K562 (cell line): ENCODE measurements at regions not wholly inside any gene's neighbourhood (a gene's known extent, or its start where the extent isn't known, plus 50 kb on each side); places are given as distances from the start of the nearest gene placed in this dataset.

Source experiments
- ATAC-seq: fragments of 200-7000 bp; cut with Tn5 transposase; 3 replicates; pipeline ENCODE4 v1.9.1; 2020; ENCODE audit warnings: moderate library complexity
- BruUV-seq: library from RNA; stranded (reverse); fragments of 400-500 nt; replicated peaks from 2 replicates; lab custom pipeline; 2021; lab: Mats Ljungman, UMichigan
- CTCF ChIA-PET: fragments of 300-600 bp; formaldehyde crosslinking; extraction: SDS; loops from one replicate; lab custom pipeline; 2021; ENCODE audit warnings: low intra/inter-chr PET ratio; lab: Yijun Ruan, JAX
- POLR2A ChIA-PET: fragments of 300-600, 350-650 bp; sonication (Branson Sonifier 250); formaldehyde crosslinking; extraction: SDS; loops from one replicate; lab custom pipeline; 2021; ENCODE audit warnings: antibody characterized with exemption, inconsistent platforms; lab: Yijun Ruan, JAX
- DNase-seq, 4 experiments: peaks; one replicate each; pipeline versions ENCODE4 v3.0.0 to v3.0.0-alpha.2; 2011 to 2018; ENCODE audit warnings: low spot score in 3 of 4, mixed read lengths in 3 of 4; ENCODE audit errors: extremely low read depth in 1 of 4
- FAIRE-seq: peaks from 2 replicates; lab custom pipeline; 2011; peaks lifted over from hg19 to GRCh38; lab: Jason Lieb, UNC
- H2AFZ ChIP-seq: 2 replicates; pipeline ENCODE4 v1.6.0; 2011; ENCODE audit warnings: low read depth, low read length, control low read depth, inconsistent platforms
- H3K27ac ChIP-seq: fragments of 200-600 bp; 3 replicates; pipeline ENCODE4 v1.8.0; 2011; ENCODE audit warnings: low read depth, mild to moderate bottlenecking, control low read depth, inconsistent platforms, low read length, moderate library complexity, mixed read lengths; ENCODE audit errors: extremely low read depth
- H3K27me3 ChIP-seq, 2 experiments: fragments of 300-600 bp in 1 of 2; 2 replicates in 1 of 2; 3 replicates in 1 of 2; pipeline versions ENCODE4 v1.6.0 to v1.8.0; 2011; ENCODE audit warnings: inconsistent platforms in 2 of 2, low read length in 2 of 2, mild to moderate bottlenecking in 1 of 2, mixed read lengths in 1 of 2, moderate library complexity in 1 of 2; ENCODE audit not compliant: control insufficient read depth in 2 of 2, insufficient read depth in 2 of 2
- H3K36me3 ChIP-seq: fragments of 300-600 bp; 3 replicates; pipeline ENCODE4 v1.8.0; 2011; ENCODE audit warnings: mild to moderate bottlenecking, low read length, inconsistent platforms; ENCODE audit not compliant: control insufficient read depth, insufficient read depth
- H3K4me1 ChIP-seq, 2 experiments: fragments of 200-600 bp in 1 of 2; replicated peaks in 1 of 2; 2 replicates in 1 of 2; 3 replicates in 1 of 2; pipeline versions ENCODE4 v1.5.1 to v1.8.0; 2011; ENCODE audit warnings: inconsistent platforms in 2 of 2, low read length in 2 of 2, mild to moderate bottlenecking in 1 of 2, mixed read lengths in 1 of 2, moderate library complexity in 1 of 2; ENCODE audit not compliant: control insufficient read depth in 2 of 2, insufficient read depth in 2 of 2
- H3K4me2 ChIP-seq: 2 replicates; pipeline ENCODE4 v1.6.1; 2011; ENCODE audit warnings: low read length, control low read depth, inconsistent platforms, mixed read lengths; ENCODE audit not compliant: insufficient read depth
- H3K4me3 ChIP-seq: fragments of 200-600 bp; sonication (generic), shearing (Covaris generic); 2 replicates; pipeline ENCODE4 v1.5.1; 2016; ENCODE audit warnings: control low read depth, inconsistent platforms
- H3K79me2 ChIP-seq: fragments of 200-600 bp; 3 replicates; pipeline ENCODE4 v1.8.0; 2011; ENCODE audit warnings: low read length, inconsistent platforms; ENCODE audit not compliant: control insufficient read depth, insufficient read depth
- H3K9ac ChIP-seq, 2 experiments: 2 replicates each; pipeline versions ENCODE4 v1.6.0 to v1.6.1; 2011; ENCODE audit warnings: low read depth in 2 of 2, low read length in 2 of 2, control low read depth in 1 of 2, inconsistent platforms in 1 of 2, mild to moderate bottlenecking in 1 of 2, mixed read lengths in 1 of 2; ENCODE audit not compliant: insufficient read depth in 1 of 2
- H3K9me1 ChIP-seq: one replicate; pipeline ENCODE4 v1.6.0; 2011; ENCODE audit warnings: inconsistent platforms, mild to moderate bottlenecking, low read length, moderate library complexity; ENCODE audit not compliant: control insufficient read depth, insufficient read depth
- H3K9me3 ChIP-seq: replicated peaks from 2 replicates; pipeline ENCODE4 v1.5.1; 2011; ENCODE audit warnings: low read depth, low read length, inconsistent platforms; ENCODE audit not compliant: control insufficient read depth, insufficient read depth
- H4K20me1 ChIP-seq: replicated peaks from 2 replicates; pipeline ENCODE4 v1.6.1; 2011; ENCODE audit warnings: low read length, inconsistent platforms, mixed read lengths; ENCODE audit not compliant: control insufficient read depth, insufficient read depth
- NFIC ChIP-seq: fragments of 450-650 bp; IDR thresholded peaks from 2 replicates; pipeline ENCODE4 v1.6.1; 2017; ENCODE audit warnings: mild to moderate bottlenecking, inconsistent platforms
- NR2F6 ChIP-seq: fragments of 450-650 bp; formaldehyde crosslinking; IDR thresholded peaks from 2 replicates; pipeline ENCODE4 v1.4.0; 2020; ENCODE audit warnings: mild to moderate bottlenecking
- WGBS: fragments of 100-300 bp; shearing (Covaris generic); methylation state at CpG from one replicate; pipeline ENCODE4 v1.1.6; 2016; ENCODE audit warnings: low coverage, mixed read lengths; ENCODE audit not compliant: insufficient coverage; ENCODE audit errors: missing lambda C conversion rate; 5-methylcytosine and 5-hydroxymethylcytosine counted together
- in situ Hi-C: fragments of 300-500 bp; cut with MboI; formaldehyde crosslinking; loops from 4 replicates; pipeline ENCODE4 v1.15.0; 2018; ENCODE audit warnings: inconsistent platforms, mixed read lengths
- intact Hi-C: fragments of 100-400 bp; cut with micrococcal nuclease; formaldehyde crosslinking; loops from 2 replicates; pipeline ENCODE4 v1.14.2; 2022

DNA sequence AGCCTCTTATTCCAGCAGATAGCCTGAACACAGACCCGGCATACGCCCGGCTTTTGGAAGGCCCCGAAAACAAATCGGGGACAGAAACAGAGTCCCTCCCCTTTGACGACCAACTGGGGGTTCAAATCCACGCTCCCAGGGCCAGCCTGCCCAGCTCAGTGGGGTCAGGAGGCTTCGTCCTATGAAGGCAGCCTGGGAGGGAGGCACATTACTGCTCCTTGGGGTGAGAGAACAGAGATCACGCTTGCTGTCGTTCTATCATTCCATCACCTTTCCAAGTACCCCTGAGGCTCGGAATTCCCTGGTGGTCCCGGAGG lies 208.8 kb upstream of the SALL3 start (continued):
- no peak for TF ChIP-seq NR2F6 (CRISPR knock-in tag)

DNA sequence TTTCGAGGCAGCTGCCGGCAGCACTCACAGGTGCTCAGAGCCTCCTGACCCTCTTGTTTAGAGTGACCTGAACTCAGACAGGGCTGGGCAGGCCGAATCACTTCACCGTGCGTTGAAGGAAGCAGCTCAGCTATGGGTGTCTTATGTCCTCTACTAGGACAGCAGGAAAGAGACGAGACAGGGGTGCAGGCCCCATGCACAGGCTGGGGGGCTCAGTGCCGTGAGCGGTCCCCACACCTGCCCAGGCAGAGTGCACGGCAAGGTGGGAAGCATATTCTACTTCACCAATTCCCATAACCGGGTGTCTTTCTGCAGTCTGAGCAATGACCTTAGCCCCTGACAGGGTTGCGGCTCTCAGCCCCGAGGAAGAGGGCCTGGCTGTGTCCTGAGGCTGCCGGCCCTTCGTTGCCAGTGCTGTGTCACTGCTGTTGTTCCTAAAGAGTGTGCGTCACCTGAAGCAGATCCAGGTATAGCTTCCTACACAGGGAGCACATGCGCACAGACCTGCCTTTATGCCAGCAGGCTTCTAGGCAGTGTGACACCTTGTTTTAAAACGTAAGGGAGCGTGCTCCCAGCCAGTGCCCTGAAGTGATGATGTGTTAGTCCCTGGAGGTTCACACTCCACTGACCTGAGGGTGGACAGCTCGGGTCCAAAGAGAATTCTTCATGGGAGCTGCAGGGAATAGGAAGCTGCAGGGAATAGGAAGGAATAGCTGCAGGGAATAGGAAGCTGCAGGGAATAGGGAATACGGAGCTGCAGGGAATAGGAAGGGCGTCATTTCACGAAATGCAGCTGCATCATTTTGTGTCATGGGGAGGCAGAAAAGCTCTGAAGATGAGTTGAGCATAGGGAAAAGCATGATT lies 207.9 kb upstream of the SALL3 start:
- no TSS peak for BruUV-seq
- H4K20me1 ChIP-seq, result no peaks in the 10 kb centered on the region; the same call in 1 of the 2 replicates
- H3K27ac ChIP-seq, result no peak overlapping the region
- no peak overlapping the region for H3K4me3 ChIP-seq
- peaks cover 5 to 44% of the 10 kb centered on the region in 2 experiments; a peak in 4 of 5 replicates for H3K27me3 ChIP-seq
- DNase-seq (no peak), FAIRE-seq (no peak), ATAC-seq (no peak)
- H3K9me1 ChIP-seq, result no peaks in the 10 kb centered on the region
- no peak overlapping the region for H3K4me2 ChIP-seq
- WGBS, result under 1% methylated on average over 19 of the region's 22 CpGs
- POLR2A ChIA-PET, result interaction anchor here (0.6 kb wide), 1 partner anchor 11 kb away, joined by 3 read pairs; no protein-coding TSS in a partner anchor
- H3K4me1 ChIP-seq, result no peaks in the 10 kb centered on the region
- no peaks in the 10 kb centered on the region for H3K79me2 ChIP-seq
- in situ Hi-C loops, result no loop called here
- TF ChIP-seq NFIC, result no peak
- H3K9me3 ChIP-seq, result no peaks in the 10 kb centered on the region
- CTCF ChIA-PET, result no interaction called here
- H2AFZ ChIP-seq, result no peak overlapping the region
- no peaks in the 10 kb centered on the region for H3K36me3 ChIP-seq
- no peak overlapping the region for H3K9ac ChIP-seq
- intact Hi-C loops, result no loop called here
